ENCODE measurements at regions not wholly inside any gene's neighbourhood (a gene's known extent, or its start where the extent isn't known, plus 50 kb on each side); places are given as distances from the start of the nearest gene placed in this dataset.

DNA sequence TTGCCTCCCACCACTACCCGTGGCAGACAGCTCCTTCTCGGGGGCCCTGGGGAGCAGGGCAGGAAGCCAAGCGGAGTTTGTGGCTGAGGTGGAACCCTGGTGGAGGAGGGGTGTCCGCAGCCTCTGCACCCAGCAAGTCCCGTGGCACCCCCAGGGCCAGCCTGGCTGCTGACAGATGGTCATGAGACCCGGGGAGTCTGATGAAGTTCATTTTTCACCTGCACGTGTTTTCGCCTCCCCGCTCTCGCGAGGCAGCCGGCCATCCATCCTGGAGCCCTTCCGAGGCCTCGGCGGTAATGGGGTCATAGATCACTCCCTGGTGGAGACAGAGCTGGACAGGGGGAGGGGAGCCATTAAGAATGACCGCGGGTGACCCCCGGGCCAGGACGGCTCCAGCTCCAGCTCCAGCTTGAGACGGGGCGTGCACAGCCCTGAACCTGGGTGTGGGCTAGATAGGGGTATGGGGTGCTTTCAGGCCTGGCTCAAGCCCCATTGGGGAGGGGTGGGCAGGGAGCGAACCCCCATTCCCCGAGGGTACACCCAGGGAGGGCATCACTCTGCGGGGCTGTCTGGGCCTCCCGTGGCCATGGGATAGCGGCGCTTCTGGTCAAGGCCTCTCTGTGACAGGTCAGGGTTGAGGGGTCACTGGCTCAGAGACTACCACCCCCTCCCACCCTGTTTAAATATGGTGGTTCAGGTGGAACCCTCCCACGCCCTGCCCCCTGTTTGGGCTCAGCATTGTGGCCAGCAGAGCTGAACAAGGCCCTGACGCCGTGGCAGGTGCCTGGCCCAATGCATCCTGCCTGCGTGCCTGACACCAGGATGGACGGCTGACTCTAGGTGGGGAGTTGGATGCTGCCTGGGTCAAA is 227.4 kb upstream of the GSE1 start:
- TF ChIP-seq, protein P1, sequence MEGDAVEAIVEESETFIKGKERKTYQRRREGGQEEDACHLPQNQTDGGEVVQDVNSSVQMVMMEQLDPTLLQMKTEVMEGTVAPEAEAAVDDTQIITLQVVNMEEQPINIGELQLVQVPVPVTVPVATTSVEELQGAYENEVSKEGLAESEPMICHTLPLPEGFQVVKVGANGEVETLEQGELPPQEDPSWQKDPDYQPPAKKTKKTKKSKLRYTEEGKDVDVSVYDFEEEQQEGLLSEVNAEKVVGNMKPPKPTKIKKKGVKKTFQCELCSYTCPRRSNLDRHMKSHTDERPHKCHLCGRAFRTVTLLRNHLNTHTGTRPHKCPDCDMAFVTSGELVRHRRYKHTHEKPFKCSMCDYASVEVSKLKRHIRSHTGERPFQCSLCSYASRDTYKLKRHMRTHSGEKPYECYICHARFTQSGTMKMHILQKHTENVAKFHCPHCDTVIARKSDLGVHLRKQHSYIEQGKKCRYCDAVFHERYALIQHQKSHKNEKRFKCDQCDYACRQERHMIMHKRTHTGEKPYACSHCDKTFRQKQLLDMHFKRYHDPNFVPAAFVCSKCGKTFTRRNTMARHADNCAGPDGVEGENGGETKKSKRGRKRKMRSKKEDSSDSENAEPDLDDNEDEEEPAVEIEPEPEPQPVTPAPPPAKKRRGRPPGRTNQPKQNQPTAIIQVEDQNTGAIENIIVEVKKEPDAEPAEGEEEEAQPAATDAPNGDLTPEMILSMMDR (IDR thresholded peaks at IDR 0.05): no peak
- TF ChIP-seq POLR2AphosphoS5 (IDR thresholded peaks at IDR 0.05): no peak
- TF ChIP-seq POLR2A (IDR thresholded peaks at IDR 0.05): no peak
- no peak for TF ChIP-seq EP300 (IDR thresholded peaks at IDR 0.05)
